ENCODE measurements at regions not wholly inside any gene's neighbourhood (a gene's known extent, or its start where the extent isn't known, plus 50 kb on each side); places are given as distances from the start of the nearest gene placed in this dataset.

DNA sequence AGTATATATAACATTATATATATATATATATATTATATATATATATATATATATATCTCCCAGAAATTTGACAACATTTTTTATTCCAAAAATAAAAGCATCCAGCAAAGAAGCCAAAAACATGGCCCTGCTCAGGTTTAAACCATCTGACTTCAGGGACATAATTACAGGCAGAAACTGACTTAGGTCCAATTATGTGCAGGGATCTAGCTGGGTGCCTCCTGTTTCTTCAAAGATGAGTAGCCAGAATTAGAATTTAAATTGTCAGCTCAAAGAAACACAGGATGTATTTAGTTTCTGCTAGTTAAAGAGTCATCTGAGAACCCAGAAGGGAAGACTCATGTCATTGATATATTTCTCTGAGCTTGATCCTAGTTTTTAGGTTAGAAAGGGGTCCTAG, 656.4 kb upstream of the TEX47 start:
- Histone ChIP-seq H3K56ac (ENCODE audit: extremely low read depth, insufficient read depth, low read length) (no peak overlapping the region), H2AK9ac (replicated peaks; ENCODE audit: low read depth, low read length, poor library complexity) (no peak overlapping the region), H3K9me1 (ENCODE audit: insufficient read depth, low read length) (no peaks in the 10 kb centered on the region), H3K27ac (ENCODE audit: insufficient read depth, low read length) (no peak overlapping the region), H2BK20ac (ENCODE audit: low read depth, low read length) (no peak overlapping the region), H3K9ac (ENCODE audit: low read depth, low read length) (no peak overlapping the region), H2AFZ (replicated peaks; ENCODE audit: low read length, poor library complexity) (no peak overlapping the region), H4K8ac (ENCODE audit: low read depth in 2 of 2, low read length in 2 of 2) (no peak overlapping the region), H3K9me3 (ENCODE audit: control insufficient read depth, insufficient read depth, low read length) (0 out of 2 replicates have a peak, but pooled peaks cover 2% of the 10 kb centered on the region), H3K79me1 (ENCODE audit: low read depth in 1 of 2, low read length in 2 of 2) (no peaks in the 10 kb centered on the region), H3K4ac (ENCODE audit: low read depth, low read length) (no peak overlapping the region), H2BK5ac (ENCODE audit: low read depth, low read length, poor library complexity, severe bottlenecking) (no peak overlapping the region), H2BK120ac (ENCODE audit: low read depth, low read length) (no peak overlapping the region), H3K27me3 (ENCODE audit: control insufficient read depth, insufficient read depth, low read length) (no peaks in the 10 kb centered on the region), H2AK5ac (ENCODE audit: low read depth, low read length) (no peak overlapping the region), H3K36me3 (ENCODE audit: control insufficient read depth, insufficient read depth, low read length) (no peaks in the 10 kb centered on the region), H3K23ac (ENCODE audit: low read depth, low read length) (no peak overlapping the region), H4K20me1 (ENCODE audit: insufficient read depth, low read length) (no peaks in the 10 kb centered on the region), H3K4me2 (ENCODE audit: low read depth, low read length) (no peak overlapping the region), H4K91ac (ENCODE audit: insufficient read depth, low read depth, low read length) (no peak overlapping the region), H4K5ac (ENCODE audit: low read depth, low read length) (no peak overlapping the region), H3K4me3 (ENCODE audit: insufficient read depth, low read depth, low read length) (no peak overlapping the region), H3K18ac (ENCODE audit: low read depth, low read length) (no peak overlapping the region), H2BK15ac (ENCODE audit: low read depth, low read length) (no peak overlapping the region), H3K4me1 (ENCODE audit: control insufficient read depth, insufficient read depth, low read length) (no peaks in the 10 kb centered on the region), H3K14ac (replicated peaks; ENCODE audit: low read depth, low read length) (no peak overlapping the region)
- intact Hi-C loops (cut with micrococcal nuclease) = no loop called here
- no peak for ATAC-seq (ENCODE audit: low read depth)
- BruUV-seq (replicated peaks) = no TSS peak
- dilution Hi-C loops (cut with HindIII; ENCODE audit: low sequenced_read_pairs, unreplicated experiment) = no loop called here
- no peak for TF ChIP-seq RFX5 (IDR thresholded peaks at IDR 0.05; ENCODE audit: low read depth, low read length)
- TF ChIP-seq MXI1 (IDR thresholded peaks at IDR 0.05; ENCODE audit: borderline replicate concordance, low read depth, low read length) = no peak
- no peak for TF ChIP-seq POLR2A (IDR thresholded peaks at IDR 0.05; ENCODE audit: low read depth, low read length)
- POLR2A ChIA-PET (ENCODE audit: unreplicated experiment) = no interaction called here
- CTCF ChIA-PET = no interaction called here
- in situ Hi-C loops (cut with MboI; ENCODE audit: low sequenced_read_pairs) = no loop called here
- no peak for DNase-seq

Data from IMR-90 (cell line).